Vagina (tissue), 2 donors: ENCODE measurements at regions not wholly inside any gene's neighbourhood (a gene's known extent, or its start where the extent isn't known, plus 50 kb on each side); places are given as distances from the start of the nearest gene placed in this dataset.

Experiments used
- DNase-seq, 2 donors: peaks; one replicate each; pipeline ENCODE4 v3.0.0-alpha.2; 2017; ENCODE audit errors: extremely low spot score in 2 of 2
- H3K27ac ChIP-seq: fragments of 200-600 bp; sonication (generic); one replicate; pipeline ENCODE4 v1.5.1; 2019
- H3K27me3 ChIP-seq: fragments of 200-600 bp; sonication (generic); one replicate; pipeline ENCODE4 v1.5.1; 2019
- H3K36me3 ChIP-seq, 2 donors: fragments of 200-600 bp; sonication (generic); one replicate each; pipeline ENCODE4 v1.5.1; 2017 to 2019
- H3K4me1 ChIP-seq: fragments of 200-600 bp; sonication (generic); one replicate; pipeline ENCODE4 v1.5.1; 2019
- H3K4me3 ChIP-seq, 2 donors: fragments of 200-600 bp; sonication (generic); 1 replicate in 1 of 2; 2 replicates in 1 of 2; pipeline ENCODE4 v1.5.1; 2016 to 2019
- H3K9me3 ChIP-seq: fragments of 200-600 bp; sonication (generic); one replicate; pipeline ENCODE4 v1.5.1; 2019
- CTCF ChIP-seq, 3 experiments: fragments of 450-650 bp in 2 of 3; fragments of 200-600 bp in 1 of 3; sonication (generic) in 1 of 3; IDR thresholded peaks; one replicate each; pipeline ENCODE4 v1.5.1; 2017 to 2019; ENCODE audit warnings: antibody characterized with exemption in 3 of 3, mild to moderate bottlenecking in 2 of 3, moderate library complexity in 2 of 3
- POLR2A ChIP-seq, 2 donors: fragments of 450-650 bp; IDR thresholded peaks; one replicate each; pipeline ENCODE4 v1.6.1; 2017; ENCODE audit warnings: antibody characterized with exemption in 2 of 2, mild to moderate bottlenecking in 2 of 2, moderate library complexity in 2 of 2
- POLR2AphosphoS5 ChIP-seq, 2 donors: sonication (generic); formaldehyde crosslinking; IDR thresholded peaks; one replicate each; pipeline ENCODE4 v1.9.0; 2017; ENCODE audit warnings: antibody characterized with exemption in 2 of 2, mild to moderate bottlenecking in 2 of 2, low read depth in 1 of 2; ENCODE audit not compliant: insufficient read depth in 1 of 2
- intact Hi-C: fragments of 100-400 bp; cut with DNase I; formaldehyde crosslinking; loops from one replicate; pipeline ENCODE4 v1.15.1; 2023

- DNase-seq: no peak
- Histone ChIP-seq H3K9me3 (no peaks in the 10 kb centered on the region), H3K4me1 (no peaks in the 10 kb centered on the region), H3K27me3 (no peaks in the 10 kb centered on the region), H3K36me3 (no peaks in the 10 kb centered on the region), H3K4me3 (no peak overlapping the region), H3K27ac (no peak overlapping the region)
- no peak for TF ChIP-seq POLR2AphosphoS5 (IDR thresholded peaks at IDR 0.05; ENCODE audit: insufficient read depth in 1 of 2, low read depth in 1 of 2)
- TF ChIP-seq CTCF (IDR thresholded peaks at IDR 0.05): no peak
- TF ChIP-seq POLR2A (IDR thresholded peaks at IDR 0.05): no peak
- intact Hi-C loops: no loop called here
Observed at GRCh38 chr16:48086422-48086821, 69.4 kb downstream of the ABCC12 start.

- Histone ChIP-seq H3K27ac (no peak overlapping the region), H3K27me3 (no peaks in the 10 kb centered on the region), H3K4me3 (no peak overlapping the region), H3K9me3 (no peaks in the 10 kb centered on the region), H3K36me3 (no peaks in the 10 kb centered on the region), H3K4me1 (no peaks in the 10 kb centered on the region)
- TF ChIP-seq POLR2A (IDR thresholded peaks at IDR 0.05) (no peak), POLR2AphosphoS5 (IDR thresholded peaks at IDR 0.05; ENCODE audit: insufficient read depth in 1 of 2, low read depth in 1 of 2) (no peak), CTCF (IDR thresholded peaks at IDR 0.05) (no peak)
- intact Hi-C loops: no loop called here
- DNase-seq: no peak
Observed at GRCh38 chr16:48085729-48086128, 70.1 kb downstream of the ABCC12 start.

- H3K27me3 ChIP-seq: no peaks in the 10 kb centered on the region
- H3K27ac ChIP-seq: no peak overlapping the region
- H3K36me3 ChIP-seq: no peaks in the 10 kb centered on the region
- DNase-seq: no peak
- no peaks in the 10 kb centered on the region for H3K9me3 ChIP-seq
- intact Hi-C loops: no loop called here
- no peak overlapping the region for H3K4me3 ChIP-seq
- no peaks in the 10 kb centered on the region for H3K4me1 ChIP-seq
- TF ChIP-seq CTCF (IDR thresholded peaks at IDR 0.05): no peak
- TF ChIP-seq POLR2AphosphoS5 (IDR thresholded peaks at IDR 0.05; ENCODE audit: insufficient read depth in 1 of 2, low read depth in 1 of 2): no peak
- TF ChIP-seq POLR2A (IDR thresholded peaks at IDR 0.05): no peak
Observed at GRCh38 chr16:48084826-48085225, 71.0 kb downstream of the ABCC12 start.

- no peaks in the 10 kb centered on the region for H3K27me3 ChIP-seq
- intact Hi-C loops: no loop called here
- no peak for DNase-seq
- no peaks in the 10 kb centered on the region for H3K4me1 ChIP-seq
- TF ChIP-seq POLR2AphosphoS5 (IDR thresholded peaks at IDR 0.05; ENCODE audit: insufficient read depth in 1 of 2, low read depth in 1 of 2): no peak
- no peak for TF ChIP-seq POLR2A (IDR thresholded peaks at IDR 0.05)
- no peak for TF ChIP-seq CTCF (IDR thresholded peaks at IDR 0.05)
- H3K27ac ChIP-seq: no peak overlapping the region
- H3K4me3 ChIP-seq: no peak overlapping the region
- no peaks in the 10 kb centered on the region for H3K36me3 ChIP-seq
- H3K9me3 ChIP-seq: no peaks in the 10 kb centered on the region
Observed at GRCh38 chr16:48082516-48082915, 73.3 kb downstream of the ABCC12 start.

GRCh38 chr16:48081656-48082055 is 74.1 kb downstream of the ABCC12 start:
- Histone ChIP-seq H3K9me3 (no peaks in the 10 kb centered on the region), H3K27ac (no peak overlapping the region), H3K36me3 (no peaks in the 10 kb centered on the region), H3K27me3 (no peaks in the 10 kb centered on the region), H3K4me3 (no peak overlapping the region), H3K4me1 (no peaks in the 10 kb centered on the region)
- DNase-seq: no peak
- no peak for TF ChIP-seq POLR2AphosphoS5 (IDR thresholded peaks at IDR 0.05; ENCODE audit: insufficient read depth in 1 of 2, low read depth in 1 of 2)
- TF ChIP-seq CTCF (IDR thresholded peaks at IDR 0.05): no peak
- intact Hi-C loops: no loop called here
